Pancreas (tissue), 10 donors: ENCODE measurements at regions not wholly inside any gene's neighbourhood (a gene's known extent, or its start where the extent isn't known, plus 50 kb on each side); places are given as distances from the start of the nearest gene placed in this dataset.

Experiments used
- ATAC-seq, 4 donors: fragments of 200-7000 bp; cut with Tn5 transposase; one replicate each; pipeline versions ENCODE4 v1.8.0 to v1.9.1; 2020; ENCODE audit warnings: mild to moderate bottlenecking in 4 of 4, moderate library complexity in 4 of 4
- DNase-seq, 6 donors: peaks; one replicate each; pipeline ENCODE4 v3.0.0-alpha.2; 2020
- FAIRE-seq: peaks from 2 replicates; lab custom pipeline; 2012; peaks lifted over from hg19 to GRCh38; lab: Jason Lieb, UNC
- H3K27ac ChIP-seq, 4 donors: fragments of 200-600 bp; sonication (generic); 1 replicate in 3 of 4; 2 replicates in 1 of 4; pipeline versions ENCODE4 v1.5.0 to v1.8.0; 2020
- H3K27me3 ChIP-seq, 4 donors: fragments of 200-600 bp; one replicate each; pipeline ENCODE4 v1.8.0; 2021
- H3K36me3 ChIP-seq, 3 donors: fragments of 200-600 bp; sonication (generic) in 1 of 3; one replicate each; pipeline versions ENCODE4 v1.5.0 to v1.8.0; 2020 to 2021
- H3K4me1 ChIP-seq, 3 donors: fragments of 200-600 bp; one replicate each; pipeline ENCODE4 v1.8.0; 2021
- H3K4me3 ChIP-seq, 4 donors: fragments of 200-600 bp; sonication (generic) in 2 of 4; one replicate each; pipeline versions ENCODE4 v1.5.0 to v1.8.0; 2020 to 2021
- H3K9me3 ChIP-seq, 4 donors: fragments of 200-600 bp; one replicate each; pipeline ENCODE4 v1.8.0; 2021
- WGBS, 2 donors: extraction: QIAGEN DNeasy Blood & Tissue Kit; methylation state at CpG; one replicate each; pipeline ENCODE4 v1.1.7; 2013; 5-methylcytosine and 5-hydroxymethylcytosine counted together
- intact Hi-C, 3 donors: fragments of 100-400 bp; cut with DNase I; formaldehyde crosslinking; loops; one replicate each; pipeline versions ENCODE4 v1.11.1 to v1.14.2; 2022
- TF ChIP-seq, protein P1 (sequence below), 4 donors: fragments of 200-600 bp; sonication (generic) in 3 of 4; IDR thresholded peaks; one replicate each; pipeline versions ENCODE4 v1.5.0 to v1.8.0; 2021; ENCODE audit warnings: antibody characterized with exemption in 4 of 4
- donor health status: healthy with polysubstance abuse.
- donor health status: DM: no; HTN: no; CAD: no; lungs with moderate emphysema.
- donor health status: DM: no; HTN: no; CAD: no.
- donor health status: control.
- donor health status: control.
- donor health status: Bipolar disorder and iron deficiency.
- donor health status: DM: yes; HTN: yes; CAD: no.
- donor health status: DM: no; HTN: no; CAD: no.
- donor health status: DM: no; HTN: no; CAD: no.
- donor health status: DM: yes; HTN: yes; CAD: no.

DNA sequence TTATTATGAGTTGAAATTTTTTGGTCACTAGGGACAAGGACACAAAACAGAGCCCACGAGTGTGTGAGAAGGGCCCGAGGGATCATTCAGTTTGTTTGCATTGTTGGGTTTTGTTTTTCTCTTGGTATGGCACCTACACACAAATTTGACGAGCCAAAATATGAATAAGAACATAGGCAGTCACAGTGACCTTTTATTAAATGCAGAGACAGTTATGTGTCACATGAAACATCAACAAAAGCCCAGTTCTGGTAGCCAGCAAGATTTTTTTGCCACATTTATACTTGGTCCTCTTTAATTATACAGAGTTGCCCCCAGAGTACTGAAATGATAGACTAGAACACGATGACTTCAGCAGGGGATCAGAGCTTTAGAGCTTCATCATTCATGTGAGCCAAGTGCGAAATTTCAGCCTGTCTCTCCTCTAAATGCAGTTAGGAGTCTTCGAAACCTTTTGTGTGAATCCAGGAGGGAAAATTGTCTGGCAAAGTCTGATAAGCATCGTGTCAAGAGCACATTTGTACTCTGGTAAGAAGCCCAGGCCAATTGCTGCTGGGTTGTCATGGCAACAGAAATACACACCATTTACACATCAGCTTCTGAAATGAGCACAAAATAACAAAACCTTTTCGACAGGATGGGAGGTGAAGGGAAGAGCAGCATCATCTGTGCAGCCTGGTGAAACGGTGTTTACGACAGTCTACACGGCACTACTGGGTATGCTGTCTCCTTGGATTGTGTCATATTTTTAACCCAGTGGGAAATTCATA, 79.2 kb upstream of the RIPOR2 start:
- peak in 2 of 4 donors; percentile 58 to 61 for ATAC-seq

DNA sequence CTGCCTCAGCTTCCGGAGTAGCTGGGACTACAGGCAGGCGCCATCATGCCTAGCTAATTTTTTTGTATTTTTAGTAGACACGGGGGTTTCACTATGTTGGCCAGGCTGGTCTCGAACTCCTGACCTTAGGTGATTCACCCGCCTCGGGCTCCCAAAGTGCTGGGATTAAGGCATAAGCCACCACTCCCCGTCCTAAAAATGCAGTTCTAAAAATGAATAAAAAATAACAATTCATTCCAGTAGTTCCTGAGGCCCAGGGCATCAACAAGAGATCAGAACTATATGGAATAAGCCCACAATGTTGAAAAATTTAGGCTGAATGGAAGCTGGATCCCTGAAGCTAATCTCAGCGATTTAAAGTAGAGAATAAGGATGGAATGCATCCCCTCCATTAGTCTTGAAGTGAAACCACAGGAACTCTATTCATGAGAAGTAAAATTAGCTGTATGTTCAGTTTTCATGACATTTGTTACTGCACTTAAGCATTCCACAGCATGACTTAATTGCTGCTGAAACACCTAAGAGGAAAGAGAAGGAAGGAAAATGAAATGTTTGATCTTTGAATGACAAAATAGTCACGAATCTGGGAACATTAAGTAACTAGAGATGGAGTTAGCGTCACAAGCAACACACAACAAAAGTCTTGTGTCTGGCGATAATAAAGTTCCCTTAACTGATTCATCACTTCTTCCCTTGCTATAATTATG, 80.4 kb upstream of the RIPOR2 start:
- ATAC-seq = no peak
- 69 to 84% methylated on average over 11 of the region's 11 CpGs for WGBS, 2 donors
- Histone ChIP-seq H3K9me3 (no peaks in the 10 kb centered on the region), H3K27ac (no peak overlapping the region), H3K27me3 (peaks cover 0 to 4% (median 0%) of the 10 kb centered on the region in 4 donors), H3K4me3 (no peak overlapping the region), H3K4me1 (no peaks in the 10 kb centered on the region), H3K36me3 (no peaks in the 10 kb centered on the region)
- FAIRE-seq = no peak
- TF ChIP-seq, protein P1, sequence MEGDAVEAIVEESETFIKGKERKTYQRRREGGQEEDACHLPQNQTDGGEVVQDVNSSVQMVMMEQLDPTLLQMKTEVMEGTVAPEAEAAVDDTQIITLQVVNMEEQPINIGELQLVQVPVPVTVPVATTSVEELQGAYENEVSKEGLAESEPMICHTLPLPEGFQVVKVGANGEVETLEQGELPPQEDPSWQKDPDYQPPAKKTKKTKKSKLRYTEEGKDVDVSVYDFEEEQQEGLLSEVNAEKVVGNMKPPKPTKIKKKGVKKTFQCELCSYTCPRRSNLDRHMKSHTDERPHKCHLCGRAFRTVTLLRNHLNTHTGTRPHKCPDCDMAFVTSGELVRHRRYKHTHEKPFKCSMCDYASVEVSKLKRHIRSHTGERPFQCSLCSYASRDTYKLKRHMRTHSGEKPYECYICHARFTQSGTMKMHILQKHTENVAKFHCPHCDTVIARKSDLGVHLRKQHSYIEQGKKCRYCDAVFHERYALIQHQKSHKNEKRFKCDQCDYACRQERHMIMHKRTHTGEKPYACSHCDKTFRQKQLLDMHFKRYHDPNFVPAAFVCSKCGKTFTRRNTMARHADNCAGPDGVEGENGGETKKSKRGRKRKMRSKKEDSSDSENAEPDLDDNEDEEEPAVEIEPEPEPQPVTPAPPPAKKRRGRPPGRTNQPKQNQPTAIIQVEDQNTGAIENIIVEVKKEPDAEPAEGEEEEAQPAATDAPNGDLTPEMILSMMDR (IDR thresholded peaks at IDR 0.05) = no peak
- no peak for DNase-seq
- intact Hi-C loops = loop anchor here in 1 of 3 donors (10.0 kb wide), 1 partner anchor 161 kb away; no protein-coding TSS in a partner anchor

More for the DNA sequence above, 79.2 kb upstream of the RIPOR2 start:
- whole genome bisulfite sequencing, 2 donors = 62 to 63% methylated on average over 11 of the region's 11 CpGs
- peaks cover 0 to 4% (median 0%) of the 10 kb centered on the region in 4 donors for H3K27me3 ChIP-seq
- no peaks in the 10 kb centered on the region for H3K9me3 ChIP-seq
- TF ChIP-seq, protein P1 (IDR thresholded peaks at IDR 0.05) = no peak
- H3K36me3 ChIP-seq = no peaks in the 10 kb centered on the region
- no peaks in the 10 kb centered on the region for H3K4me1 ChIP-seq
- no peak overlapping the region for H3K27ac ChIP-seq
- FAIRE-seq (no peak), DNase-seq (no peak)
- H3K4me3 ChIP-seq = no peak overlapping the region
- intact Hi-C loops = loop anchor here in 1 of 3 donors (10.0 kb wide), 1 partner anchor 160 kb away; no protein-coding TSS in a partner anchor

- FAIRE-seq (no peak), DNase-seq (no peak), ATAC-seq (no peak)
- Histone ChIP-seq H3K27me3 (peaks cover 0 to 4% (median 0%) of the 10 kb centered on the region in 4 donors), H3K4me3 (no peak overlapping the region), H3K4me1 (no peaks in the 10 kb centered on the region), H3K27ac (no peak overlapping the region), H3K36me3 (no peaks in the 10 kb centered on the region), H3K9me3 (no peaks in the 10 kb centered on the region)
- TF ChIP-seq, protein P1 (IDR thresholded peaks at IDR 0.05) = no peak
- intact Hi-C loops = loop anchor here in 1 of 3 donors (10.0 kb wide), 1 partner anchor 163 kb away; no protein-coding TSS in a partner anchor
- 61 to 65% methylated on average over 4 of the region's 4 CpGs for WGBS, 2 donors
Observed at GRCh38 chr6:25017486-25017885, 81.7 kb upstream of the RIPOR2 start.

- H3K27ac ChIP-seq = no peak overlapping the region
- H3K4me3 ChIP-seq = no peak overlapping the region
- intact Hi-C loops = loop anchor here in 1 of 3 donors (10.0 kb wide), 1 partner anchor 163 kb away; no protein-coding TSS in a partner anchor
- H3K27me3 ChIP-seq = peaks cover 0 to 4% (median 0%) of the 10 kb centered on the region in 4 donors
- 39 to 41% methylated on average over 7 of the region's 7 CpGs for WGBS, 2 donors
- TF ChIP-seq, protein P1 (IDR thresholded peaks at IDR 0.05) = peak in 1 of 4 donors; percentile 29
- no peaks in the 10 kb centered on the region for H3K4me1 ChIP-seq
- no peaks in the 10 kb centered on the region for H3K9me3 ChIP-seq
- peak; percentile 71 to 87 (median 81) for ATAC-seq
- H3K36me3 ChIP-seq = no peaks in the 10 kb centered on the region
- peak in 2 of 6 donors; percentile 36 to 52 for DNase-seq
- FAIRE-seq = no peak
Observed at GRCh38 chr6:25017932-25018567, 82.3 kb upstream of the RIPOR2 start.
